PC-9 (cell line): ENCODE measurements at regions not wholly inside any gene's neighbourhood (a gene's known extent, or its start where the extent isn't known, plus 50 kb on each side); places are given as distances from the start of the nearest gene placed in this dataset.

Source experiments
- EZH2 ChIP-seq: fragments of 200-600 bp; sonication (generic); IDR thresholded peaks from 2 replicates; pipeline ENCODE4 v1.8.0; 2017; ENCODE audit warnings: antibody characterized with exemption, low read depth
- TF ChIP-seq, protein P1 (sequence below): fragments of 200-600 bp; sonication (generic); conservative IDR thresholded peaks from 2 replicates; pipeline ENCODE4 v1.6.1; 2017; ENCODE audit warnings: mixed run types, antibody characterized with exemption, mild to moderate bottlenecking, moderate library complexity

DNA sequence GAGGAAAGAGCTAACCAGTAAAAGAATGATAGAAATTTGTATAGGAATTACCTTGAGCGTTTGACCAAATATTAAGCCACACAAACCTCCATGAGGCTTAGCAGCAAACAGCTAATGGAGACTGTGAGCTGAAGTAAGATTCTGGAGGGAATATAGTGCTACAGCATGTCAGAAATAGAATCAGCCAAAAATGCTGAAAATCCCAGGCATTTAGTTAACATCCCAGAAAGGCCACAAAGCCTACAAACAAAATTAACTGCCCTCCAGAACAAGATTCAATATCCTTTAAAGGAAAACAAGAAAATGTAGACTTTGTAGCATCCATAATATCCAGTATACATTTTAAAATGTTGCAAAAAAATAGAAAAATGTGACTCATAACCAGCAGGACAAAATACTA lies 257.8 kb upstream of the TUSC1 start:
- TF ChIP-seq, protein P1, sequence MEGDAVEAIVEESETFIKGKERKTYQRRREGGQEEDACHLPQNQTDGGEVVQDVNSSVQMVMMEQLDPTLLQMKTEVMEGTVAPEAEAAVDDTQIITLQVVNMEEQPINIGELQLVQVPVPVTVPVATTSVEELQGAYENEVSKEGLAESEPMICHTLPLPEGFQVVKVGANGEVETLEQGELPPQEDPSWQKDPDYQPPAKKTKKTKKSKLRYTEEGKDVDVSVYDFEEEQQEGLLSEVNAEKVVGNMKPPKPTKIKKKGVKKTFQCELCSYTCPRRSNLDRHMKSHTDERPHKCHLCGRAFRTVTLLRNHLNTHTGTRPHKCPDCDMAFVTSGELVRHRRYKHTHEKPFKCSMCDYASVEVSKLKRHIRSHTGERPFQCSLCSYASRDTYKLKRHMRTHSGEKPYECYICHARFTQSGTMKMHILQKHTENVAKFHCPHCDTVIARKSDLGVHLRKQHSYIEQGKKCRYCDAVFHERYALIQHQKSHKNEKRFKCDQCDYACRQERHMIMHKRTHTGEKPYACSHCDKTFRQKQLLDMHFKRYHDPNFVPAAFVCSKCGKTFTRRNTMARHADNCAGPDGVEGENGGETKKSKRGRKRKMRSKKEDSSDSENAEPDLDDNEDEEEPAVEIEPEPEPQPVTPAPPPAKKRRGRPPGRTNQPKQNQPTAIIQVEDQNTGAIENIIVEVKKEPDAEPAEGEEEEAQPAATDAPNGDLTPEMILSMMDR = no peak
- no peak for TF ChIP-seq EZH2
